GM12865 (cell line): ENCODE measurements at regions not wholly inside any gene's neighbourhood (a gene's known extent, or its start where the extent isn't known, plus 50 kb on each side); places are given as distances from the start of the nearest gene placed in this dataset.

Source experiments
- DNase-seq: peaks from one replicate; pipeline ENCODE4 v3.0.0; 2010; ENCODE audit warnings: low read depth
- H3K4me3 ChIP-seq: 2 replicates; pipeline ENCODE4 v1.5.1; 2011; ENCODE audit warnings: mild to moderate bottlenecking, low read depth, low read length, control low read depth
- CTCF ChIP-seq: IDR thresholded peaks from 2 replicates; pipeline ENCODE4 v1.5.1; 2011; ENCODE audit warnings: low read length, control low read depth, low read depth, inconsistent platforms; ENCODE audit not compliant: insufficient read depth; ENCODE audit errors: missing control alignments

DNA sequence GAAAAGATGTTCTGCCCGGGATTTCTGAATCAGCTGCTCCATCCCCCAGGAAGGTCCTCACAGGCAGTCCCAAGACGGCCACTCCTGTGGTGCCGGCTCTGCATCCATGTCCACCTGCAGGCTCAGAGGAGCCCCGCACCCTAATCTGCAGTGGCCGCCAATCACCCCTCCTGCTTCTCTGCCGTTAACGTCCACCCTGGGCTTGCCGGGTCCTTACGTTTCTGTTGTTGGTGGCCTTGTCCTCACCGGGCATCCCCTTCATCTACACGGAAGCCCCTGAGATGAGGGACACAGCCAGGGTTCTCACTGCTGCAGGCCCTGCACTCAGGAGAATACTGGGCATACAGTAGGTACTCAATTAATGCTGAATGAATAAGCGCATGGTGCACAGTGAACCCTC, 131.5 kb upstream of the SNTG2 start:
- TF ChIP-seq CTCF = no peak
- no peak overlapping the region for H3K4me3 ChIP-seq

GRCh38 chr2:817336-818015, 133.2 kb upstream of the SNTG2 start:
- no peak for DNase-seq
- H3K4me3 ChIP-seq = no peak overlapping the region
- TF ChIP-seq CTCF = no peak

More for the DNA sequence above, 131.5 kb upstream of the SNTG2 start:
- no peak for DNase-seq

GRCh38 chr2:816278-816677, 134.4 kb upstream of the SNTG2 start:
- TF ChIP-seq CTCF = no peak
- no peak for DNase-seq
- no peak overlapping the region for H3K4me3 ChIP-seq

DNA sequence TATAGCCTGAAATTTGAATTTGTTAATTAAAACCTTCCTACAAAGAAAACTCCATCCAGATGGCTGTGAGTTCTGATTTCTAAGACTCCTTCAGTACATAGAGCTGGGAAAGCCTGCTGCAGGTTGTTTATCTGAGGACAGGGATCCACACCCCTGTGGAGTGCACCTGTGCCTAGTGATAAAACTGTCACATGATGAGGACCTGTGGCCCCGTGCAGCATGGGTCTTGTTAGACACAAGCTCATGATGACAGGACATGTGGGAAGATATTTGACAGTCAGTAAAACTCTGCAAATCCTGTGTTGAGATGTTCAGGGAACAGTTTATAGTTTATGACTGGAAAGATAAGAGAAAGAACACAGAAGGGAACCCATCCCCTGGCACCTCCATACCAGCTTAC, 133.2 kb upstream of the TMEM18 start:
- H3K4me3 ChIP-seq = no peak overlapping the region
- DNase-seq = no peak
- TF ChIP-seq CTCF = no peak

GRCh38 chr2:807300-807699, 130.1 kb upstream of the TMEM18 start:
- TF ChIP-seq CTCF = no peak
- H3K4me3 ChIP-seq = no peak overlapping the region
- no peak for DNase-seq

GRCh38 chr2:805664-806063, 128.5 kb upstream of the TMEM18 start:
- no peak for TF ChIP-seq CTCF
- H3K4me3 ChIP-seq = no peak overlapping the region
- no peak for DNase-seq

GRCh38 chr2:797993-798392, 120.8 kb upstream of the TMEM18 start:
- no peak for TF ChIP-seq CTCF

More at GRCh38 chr2:797993-798392, 120.8 kb upstream of the TMEM18 start:
- no peak overlapping the region for H3K4me3 ChIP-seq
- no peak for DNase-seq
